Duodenal mucosa (tissue), 2 donors: ENCODE measurements at regions not wholly inside any gene's neighbourhood (a gene's known extent, or its start where the extent isn't known, plus 50 kb on each side); places are given as distances from the start of the nearest gene placed in this dataset.
A peak's percentile ranks its signal among the peaks of the same experiment; 100 is the strongest.

Source experiments
- H3K27ac ChIP-seq: one replicate; pipeline ENCODE4 v1.7.0; 2013; ENCODE audit warnings: low read depth, low read length
- H3K27me3 ChIP-seq, 2 donors: one replicate each; pipeline ENCODE4 v1.7.0; 2013; ENCODE audit warnings: low read length in 2 of 2, control low read depth in 1 of 2; ENCODE audit not compliant: insufficient read depth in 2 of 2, control insufficient read depth in 1 of 2
- H3K36me3 ChIP-seq, 2 donors: one replicate each; pipeline ENCODE4 v1.7.0; 2013; ENCODE audit warnings: low read length in 2 of 2, control low read depth in 1 of 2; ENCODE audit not compliant: insufficient read depth in 2 of 2, control insufficient read depth in 1 of 2
- H3K4me1 ChIP-seq, 2 donors: one replicate each; pipeline ENCODE4 v1.7.0; 2013; ENCODE audit warnings: low read length in 2 of 2, control low read depth in 1 of 2; ENCODE audit not compliant: insufficient read depth in 2 of 2, control insufficient read depth in 1 of 2
- H3K4me3 ChIP-seq, 2 donors: one replicate each; pipeline ENCODE4 v1.7.0; 2013; ENCODE audit warnings: low read length in 2 of 2, low read depth in 1 of 2
- H3K9ac ChIP-seq, 2 donors: one replicate each; pipeline ENCODE4 v1.7.0; 2013; ENCODE audit warnings: low read length in 2 of 2, low read depth in 1 of 2
- H3K9me3 ChIP-seq, 2 donors: one replicate each; pipeline ENCODE4 v1.7.0; 2013; ENCODE audit warnings: low read length in 2 of 2, control low read depth in 1 of 2; ENCODE audit not compliant: control insufficient read depth in 1 of 2

- H3K9me3 ChIP-seq = no peaks in the 10 kb centered on the region
- no peak overlapping the region for H3K27ac ChIP-seq
- peaks cover 0 to 10% of the 10 kb centered on the region in 2 donors for H3K4me1 ChIP-seq
- no peak overlapping the region for H3K9ac ChIP-seq
- no peak overlapping the region for H3K4me3 ChIP-seq
- H3K27me3 ChIP-seq = no peaks in the 10 kb centered on the region
- H3K36me3 ChIP-seq = no peaks in the 10 kb centered on the region
These were observed 152.8 kb downstream of the PRELID2 start for GRCh38 chr5:145682197-145682899.

DNA sequence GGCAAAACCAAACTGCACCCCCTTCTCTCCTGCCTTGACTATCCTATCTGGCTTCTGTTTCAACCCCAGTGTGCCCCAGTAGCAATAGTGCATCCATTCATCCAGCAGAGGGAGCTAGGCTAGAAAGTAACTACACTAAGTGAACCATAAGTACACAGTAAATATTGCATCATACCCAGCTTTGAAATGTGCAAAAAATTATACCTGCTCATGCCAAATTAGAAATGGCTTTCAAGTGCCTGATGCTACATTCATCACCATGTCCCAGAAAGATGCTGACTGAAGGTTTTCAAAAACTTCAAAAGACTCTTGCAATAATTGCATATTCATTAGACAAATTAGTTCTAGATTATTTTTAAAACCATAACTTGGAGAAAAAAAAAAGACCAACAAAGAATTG, 153.5 kb downstream of the PRELID2 start:
- Histone ChIP-seq H3K4me1 (peaks cover 0 to 10% of the 10 kb centered on the region in 2 donors), H3K9ac (no peak overlapping the region), H3K36me3 (no peaks in the 10 kb centered on the region), H3K27ac (no peak overlapping the region), H3K9me3 (no peaks in the 10 kb centered on the region), H3K4me3 (no peak overlapping the region), H3K27me3 (no peaks in the 10 kb centered on the region)

GRCh38 chr5:145681216-145681615, 153.9 kb downstream of the PRELID2 start:
- H3K4me3 ChIP-seq = no peak overlapping the region
- no peaks in the 10 kb centered on the region for H3K9me3 ChIP-seq
- H3K27me3 ChIP-seq = no peaks in the 10 kb centered on the region
- H3K36me3 ChIP-seq = no peaks in the 10 kb centered on the region
- H3K9ac ChIP-seq = no peak overlapping the region
- H3K4me1 ChIP-seq = peaks cover 0 to 10% of the 10 kb centered on the region in 2 donors
- H3K27ac ChIP-seq = no peak overlapping the region

DNA sequence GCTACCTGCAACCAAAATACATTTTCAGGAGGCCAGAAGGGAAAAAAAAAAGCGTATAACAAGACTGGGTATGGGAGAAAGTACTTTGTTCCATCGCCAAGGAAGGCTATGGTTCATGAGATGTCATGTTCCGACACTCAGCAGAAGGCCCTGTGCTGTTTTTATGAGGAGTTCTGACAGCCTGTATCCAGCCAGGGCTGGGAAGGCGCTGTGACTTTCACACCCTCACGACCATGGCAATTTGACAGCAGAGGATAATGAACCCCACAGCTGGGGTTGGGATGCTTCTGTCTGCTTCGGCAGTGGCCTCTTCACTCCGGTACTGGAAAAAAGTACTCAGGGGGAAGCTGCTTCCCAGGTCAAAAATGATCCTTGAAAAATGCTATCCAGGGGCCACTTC, 154.4 kb downstream of the PRELID2 start:
- H3K36me3 ChIP-seq = no peaks in the 10 kb centered on the region
- no peak overlapping the region for H3K9ac ChIP-seq
- no peaks in the 10 kb centered on the region for H3K9me3 ChIP-seq
- H3K4me3 ChIP-seq = no peak overlapping the region
- no peak overlapping the region for H3K27ac ChIP-seq
- H3K4me1 ChIP-seq = peaks cover 0 to 10% of the 10 kb centered on the region in 2 donors
- H3K27me3 ChIP-seq = no peaks in the 10 kb centered on the region

DNA sequence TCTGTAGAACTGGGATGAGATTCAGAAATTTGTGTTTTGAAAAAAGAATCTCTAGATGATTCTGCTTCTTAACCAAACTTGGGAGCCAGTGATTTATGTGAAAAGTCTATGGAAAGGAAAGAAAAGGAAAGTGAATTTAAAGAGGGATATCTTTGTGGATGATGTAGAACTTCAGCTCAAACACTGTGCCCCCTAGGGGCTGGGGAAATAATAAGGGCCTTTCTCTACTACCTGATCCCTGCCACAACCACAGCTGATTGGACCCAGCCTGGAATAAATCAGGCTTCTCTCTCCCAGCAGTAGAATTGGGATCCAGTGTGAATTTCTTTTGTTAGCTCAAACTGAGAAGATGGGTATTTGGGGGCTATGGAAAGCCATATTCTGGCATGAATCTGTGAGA, 155.0 kb downstream of the PRELID2 start:
- H3K9me3 ChIP-seq = no peaks in the 10 kb centered on the region
- H3K36me3 ChIP-seq = no peaks in the 10 kb centered on the region
- H3K9ac ChIP-seq = no peak overlapping the region
- H3K27me3 ChIP-seq = no peaks in the 10 kb centered on the region
- no peak overlapping the region for H3K27ac ChIP-seq
- no peak overlapping the region for H3K4me3 ChIP-seq
- H3K4me1 ChIP-seq = peaks cover 0 to 10% of the 10 kb centered on the region in 2 donors

DNA sequence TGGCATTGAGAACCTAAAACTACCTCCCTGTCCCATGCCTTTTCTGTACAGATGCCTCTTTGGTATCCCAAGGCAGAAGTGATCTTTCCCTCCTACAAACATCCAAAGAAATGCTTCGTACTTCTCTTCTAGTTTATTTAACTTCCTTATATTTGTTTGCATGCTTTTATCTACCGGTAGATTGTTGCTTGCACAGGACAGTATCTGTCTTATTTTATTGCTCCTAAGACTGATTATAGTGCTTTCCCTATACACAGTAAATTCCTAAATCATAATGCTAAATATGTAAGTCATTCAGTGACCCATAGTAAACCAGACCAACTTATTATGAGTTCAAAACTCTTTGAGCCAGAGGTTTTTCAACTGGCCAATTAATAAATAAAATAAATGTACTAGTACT, 156.9 kb downstream of the PRELID2 start:
- Histone ChIP-seq H3K27me3 (no peaks in the 10 kb centered on the region), H3K9ac (no peak overlapping the region), H3K27ac (no peak overlapping the region), H3K9me3 (no peaks in the 10 kb centered on the region), H3K4me3 (no peak overlapping the region), H3K36me3 (no peaks in the 10 kb centered on the region), H3K4me1 (peaks cover 0 to 10% of the 10 kb centered on the region in 2 donors)

- Histone ChIP-seq H3K9me3 (no peaks in the 10 kb centered on the region), H3K36me3 (no peaks in the 10 kb centered on the region), H3K27me3 (no peaks in the 10 kb centered on the region), H3K27ac (no peak overlapping the region), H3K4me1 (peaks cover 0 to 19% of the 10 kb centered on the region in 2 donors), H3K4me3 (no peak overlapping the region), H3K9ac (no peak overlapping the region)
These were observed 161.4 kb downstream of the PRELID2 start for GRCh38 chr5:145673786-145674185.

- Histone ChIP-seq H3K9ac (no peak overlapping the region), H3K27ac (no peak overlapping the region), H3K27me3 (no peaks in the 10 kb centered on the region), H3K9me3 (no peaks in the 10 kb centered on the region), H3K4me3 (peak overlapping the region in 1 of 2 donors; percentile 1), H3K36me3 (no peaks in the 10 kb centered on the region), H3K4me1 (peaks cover 14 to 25% of the 10 kb centered on the region in 2 donors)
These were observed 166.4 kb downstream of the PRELID2 start for GRCh38 chr5:145668714-145669113.

DNA sequence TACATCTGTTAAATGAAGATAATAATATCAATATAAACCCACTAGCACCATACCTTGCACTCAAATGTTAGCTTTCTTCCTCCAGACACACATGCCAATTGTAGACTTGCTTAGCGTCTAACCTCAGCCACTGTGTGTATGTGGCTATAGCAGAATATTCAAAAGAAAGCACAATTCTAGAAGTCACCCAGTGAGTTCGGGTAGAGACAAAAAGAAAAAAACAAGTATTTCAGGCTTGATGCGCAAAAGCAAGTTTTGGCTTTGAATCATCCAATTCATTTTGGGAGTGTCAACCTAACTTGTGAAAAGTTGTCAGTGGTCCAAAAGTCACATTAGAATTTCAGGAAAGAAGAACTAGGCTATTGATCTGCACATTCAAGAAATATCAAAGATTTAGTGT, 167.4 kb downstream of the PRELID2 start:
- no peaks in the 10 kb centered on the region for H3K36me3 ChIP-seq
- no peak overlapping the region for H3K27ac ChIP-seq
- no peak overlapping the region for H3K9ac ChIP-seq
- no peaks in the 10 kb centered on the region for H3K9me3 ChIP-seq
- peaks cover 14 to 25% of the 10 kb centered on the region in 2 donors for H3K4me1 ChIP-seq
- H3K4me3 ChIP-seq = no peak overlapping the region
- H3K27me3 ChIP-seq = no peaks in the 10 kb centered on the region

DNA sequence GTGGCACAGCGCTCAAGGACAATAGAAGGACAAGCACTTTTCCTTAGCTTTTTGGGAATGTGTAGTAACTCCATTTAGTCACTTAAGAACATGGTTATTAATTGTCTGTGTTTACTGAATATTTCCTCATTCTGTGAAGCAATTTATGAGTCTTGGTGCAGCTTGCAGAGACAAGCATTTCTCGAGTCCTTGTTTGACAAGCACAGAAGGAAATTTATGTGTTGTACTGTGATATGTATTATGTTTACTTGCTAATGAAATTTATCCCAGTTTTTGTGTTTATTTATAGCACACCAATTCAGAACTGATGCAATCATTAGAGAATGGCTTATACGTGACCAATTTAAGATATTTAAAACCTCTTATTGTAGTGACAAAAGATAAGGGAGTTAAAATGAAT, 168.6 kb downstream of the PRELID2 start:
- no peaks in the 10 kb centered on the region for H3K36me3 ChIP-seq
- H3K4me1 ChIP-seq = peaks cover 14 to 31% of the 10 kb centered on the region in 2 donors
- H3K4me3 ChIP-seq = no peak overlapping the region

More for the DNA sequence above, 168.6 kb downstream of the PRELID2 start:
- no peak overlapping the region for H3K27ac ChIP-seq
- no peaks in the 10 kb centered on the region for H3K27me3 ChIP-seq
- H3K9ac ChIP-seq = no peak overlapping the region
- H3K9me3 ChIP-seq = no peaks in the 10 kb centered on the region
